ENCODE measurements at regions not wholly inside any gene's neighbourhood (a gene's known extent, or its start where the extent isn't known, plus 50 kb on each side); places are given as distances from the start of the nearest gene placed in this dataset.
"Not testable (repeated sequence)": the region's sequence is repeated elsewhere in the genome, so short reads cannot be mapped to it uniquely, and the experiment has no call there.

GRCh38 chr2:234189786-234190300 lies 139.3 kb downstream of the SPP2 start:
- no peak for DNase-seq (ENCODE audit: low read depth)

- no peak for DNase-seq (ENCODE audit: low read depth)
Observed at GRCh38 chr2:234189230-234189629, 138.7 kb downstream of the SPP2 start.

GRCh38 chr2:234187646-234188174 lies 137.2 kb downstream of the SPP2 start:
- no peak for DNase-seq (ENCODE audit: low read depth)

GRCh38 chr2:234181121-234181520 lies 130.6 kb downstream of the SPP2 start:
- no peak for DNase-seq (ENCODE audit: low read depth)

- DNase-seq (ENCODE audit: low read depth) = no peak
Observed at GRCh38 chr2:234179031-234179363, 128.5 kb downstream of the SPP2 start.

- DNase-seq (ENCODE audit: low read depth) = no peak
Observed at GRCh38 chr2:234178330-234179030, 128.0 kb downstream of the SPP2 start.

GRCh38 chr2:234175649-234176048 lies 125.1 kb downstream of the SPP2 start:
- DNase-seq (ENCODE audit: low read depth) = no peak

GRCh38 chr2:234174742-234175141 lies 124.2 kb downstream of the SPP2 start:
- no peak for DNase-seq (ENCODE audit: low read depth)

- DNase-seq (ENCODE audit: low read depth) = no peak
Observed at GRCh38 chr2:234172532-234172931, 122.0 kb downstream of the SPP2 start.

- no peak for DNase-seq (ENCODE audit: low read depth)
Observed at GRCh38 chr2:234172066-234172465, 121.6 kb downstream of the SPP2 start.

GRCh38 chr2:234171666-234172065 lies 121.2 kb downstream of the SPP2 start:
- no peak for DNase-seq (ENCODE audit: low read depth)

GRCh38 chr2:234169674-234170073 lies 119.2 kb downstream of the SPP2 start:
- no peak for DNase-seq (ENCODE audit: low read depth)

- DNase-seq (ENCODE audit: low read depth) = not testable (repeated sequence)
Observed at GRCh38 chr2:234168605-234169570, 118.4 kb downstream of the SPP2 start.

GRCh38 chr2:234166531-234166930 lies 116.0 kb downstream of the SPP2 start:
- no peak for DNase-seq (ENCODE audit: low read depth)

- DNase-seq (ENCODE audit: low read depth) = no peak
Observed at GRCh38 chr2:234165421-234165820, 114.9 kb downstream of the SPP2 start.

- no peak for DNase-seq (ENCODE audit: low read depth)
Observed at GRCh38 chr2:234164493-234165413, 114.3 kb downstream of the SPP2 start.

- DNase-seq (ENCODE audit: low read depth) = no peak
Observed at GRCh38 chr2:234163510-234164045, 113.1 kb downstream of the SPP2 start.

- no peak for DNase-seq (ENCODE audit: low read depth)
Observed at GRCh38 chr2:234162861-234163260, 112.4 kb downstream of the SPP2 start.

GRCh38 chr2:234161932-234162331 lies 111.4 kb downstream of the SPP2 start:
- DNase-seq (ENCODE audit: low read depth) = no peak

GRCh38 chr2:234158812-234159211 lies 108.3 kb downstream of the SPP2 start:
- no peak for DNase-seq (ENCODE audit: low read depth)

GRCh38 chr2:234157817-234158588 lies 107.5 kb downstream of the SPP2 start:
- DNase-seq (ENCODE audit: low read depth) = no peak

Measured in HS-5 (cell line).